ENCODE measurements at regions not wholly inside any gene's neighbourhood (a gene's known extent, or its start where the extent isn't known, plus 50 kb on each side); places are given as distances from the start of the nearest gene placed in this dataset.

DNA sequence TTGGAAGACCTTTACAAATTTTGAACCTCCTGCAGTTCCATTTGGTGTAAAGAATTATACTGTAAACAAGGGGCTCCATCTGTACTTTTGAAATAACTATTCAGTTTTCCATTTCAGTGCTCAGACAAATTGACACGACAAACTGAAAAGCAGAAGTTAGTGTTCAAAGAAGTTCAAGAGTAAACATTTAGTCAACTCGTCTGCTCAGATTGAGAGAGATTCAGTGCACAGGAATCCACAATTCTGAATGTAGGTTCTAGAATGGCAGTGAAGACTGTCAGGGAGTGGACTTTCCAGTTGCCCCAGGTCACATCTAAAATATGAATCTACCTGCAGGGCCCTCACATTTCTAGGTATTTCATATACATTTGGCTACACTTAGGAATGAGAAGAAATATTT lies 322.3 kb upstream of the TCF4 start:
- Mint-ChIP-seq H3K36me3 (ENCODE audit: low read depth) (peaks cover 8% of the 10 kb centered on the region), H3K27ac (ENCODE audit: unreplicated experiment) (no peak overlapping the region), H3K27me3 (ENCODE audit: low read depth) (no peaks in the 10 kb centered on the region), H3K4me3 (no peak overlapping the region), H3K4me1 (peaks cover 25% of the 10 kb centered on the region), H3K9me3 (peaks cover 6% of the 10 kb centered on the region)
- TF ChIP-seq, protein P1, sequence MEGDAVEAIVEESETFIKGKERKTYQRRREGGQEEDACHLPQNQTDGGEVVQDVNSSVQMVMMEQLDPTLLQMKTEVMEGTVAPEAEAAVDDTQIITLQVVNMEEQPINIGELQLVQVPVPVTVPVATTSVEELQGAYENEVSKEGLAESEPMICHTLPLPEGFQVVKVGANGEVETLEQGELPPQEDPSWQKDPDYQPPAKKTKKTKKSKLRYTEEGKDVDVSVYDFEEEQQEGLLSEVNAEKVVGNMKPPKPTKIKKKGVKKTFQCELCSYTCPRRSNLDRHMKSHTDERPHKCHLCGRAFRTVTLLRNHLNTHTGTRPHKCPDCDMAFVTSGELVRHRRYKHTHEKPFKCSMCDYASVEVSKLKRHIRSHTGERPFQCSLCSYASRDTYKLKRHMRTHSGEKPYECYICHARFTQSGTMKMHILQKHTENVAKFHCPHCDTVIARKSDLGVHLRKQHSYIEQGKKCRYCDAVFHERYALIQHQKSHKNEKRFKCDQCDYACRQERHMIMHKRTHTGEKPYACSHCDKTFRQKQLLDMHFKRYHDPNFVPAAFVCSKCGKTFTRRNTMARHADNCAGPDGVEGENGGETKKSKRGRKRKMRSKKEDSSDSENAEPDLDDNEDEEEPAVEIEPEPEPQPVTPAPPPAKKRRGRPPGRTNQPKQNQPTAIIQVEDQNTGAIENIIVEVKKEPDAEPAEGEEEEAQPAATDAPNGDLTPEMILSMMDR (conservative IDR thresholded peaks at IDR 0.05), result no peak
- DNase-seq (ENCODE audit: low read depth, low spot score), result no peak

DNA sequence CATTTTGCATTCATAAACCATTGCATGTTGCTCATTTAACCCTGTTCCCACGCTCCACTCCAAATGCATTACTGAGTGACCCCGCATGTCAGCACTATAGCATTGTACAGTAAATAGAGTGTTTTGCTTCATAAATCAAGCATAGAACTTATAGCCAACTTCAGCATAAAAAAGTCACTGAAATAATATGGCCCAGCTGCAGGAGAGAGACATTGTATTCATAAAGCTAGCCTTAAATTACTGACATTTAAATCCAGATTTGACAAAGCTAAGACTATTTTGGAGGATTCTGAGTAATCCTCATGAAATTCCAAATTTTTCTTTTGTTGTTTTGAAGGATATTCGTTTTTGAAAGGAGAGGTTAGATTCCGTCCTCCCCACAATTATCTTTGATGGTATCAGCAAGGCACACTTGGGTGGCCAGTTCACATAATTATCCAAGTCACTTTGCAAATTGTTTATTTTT lies 320.9 kb upstream of the TCF4 start:
- Mint-ChIP-seq H3K27me3 (ENCODE audit: low read depth) (no peaks in the 10 kb centered on the region), H3K4me3 (no peak overlapping the region), H3K27ac (ENCODE audit: unreplicated experiment) (no peak overlapping the region), H3K9me3 (no peaks in the 10 kb centered on the region), H3K36me3 (ENCODE audit: low read depth) (peaks cover 4% of the 10 kb centered on the region), H3K4me1 (peaks cover 25% of the 10 kb centered on the region)
- TF ChIP-seq, protein P1 (conservative IDR thresholded peaks at IDR 0.05), result no peak
- DNase-seq (ENCODE audit: low read depth, low spot score), result no peak

DNA sequence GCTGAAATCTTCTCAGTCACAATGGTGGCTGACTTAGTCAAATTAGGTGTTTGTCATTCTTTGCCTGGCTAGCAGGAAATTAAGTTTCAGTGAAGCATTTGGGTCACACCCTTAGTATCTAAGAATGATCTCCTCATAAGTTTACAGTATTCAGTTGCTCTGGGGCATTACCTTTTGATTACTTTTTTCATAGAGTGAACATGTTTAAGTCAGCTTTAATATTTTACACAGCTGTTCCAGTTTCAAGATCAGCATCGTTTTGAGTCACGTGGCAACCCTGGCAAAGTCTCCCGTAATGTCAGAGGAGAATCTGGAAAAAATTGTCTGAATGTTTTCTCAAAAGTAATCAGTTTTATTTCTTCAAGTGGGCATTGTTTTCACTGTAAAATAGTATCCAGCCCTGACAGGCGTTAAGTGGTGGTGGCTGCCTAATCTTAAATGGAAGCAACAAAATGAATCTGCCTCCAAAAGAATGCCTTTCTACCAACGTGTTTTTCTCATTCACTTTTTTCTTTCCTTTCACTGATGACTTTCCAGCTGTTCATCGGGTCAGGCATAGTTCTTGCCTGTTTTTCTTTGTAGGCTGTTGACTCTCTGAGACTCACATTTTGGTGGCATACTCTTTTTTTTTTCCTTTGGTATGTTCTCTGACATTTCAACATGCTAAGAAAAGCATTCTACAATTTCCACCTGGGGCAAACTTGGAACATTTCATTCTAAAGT lies 319.6 kb upstream of the TCF4 start:
- DNase-seq (ENCODE audit: low read depth, low spot score), result no peak
- no peak overlapping the region for H3K27ac Mint-ChIP-seq (ENCODE audit: unreplicated experiment)
- no peaks in the 10 kb centered on the region for H3K27me3 Mint-ChIP-seq (ENCODE audit: low read depth)
- H3K4me1 Mint-ChIP-seq, result peaks cover 22% of the 10 kb centered on the region
- H3K9me3 Mint-ChIP-seq, result no peaks in the 10 kb centered on the region
- peaks cover 4% of the 10 kb centered on the region for H3K36me3 Mint-ChIP-seq (ENCODE audit: low read depth)
- TF ChIP-seq, protein P1 (conservative IDR thresholded peaks at IDR 0.05), result no peak
- no peak overlapping the region for H3K4me3 Mint-ChIP-seq

DNA sequence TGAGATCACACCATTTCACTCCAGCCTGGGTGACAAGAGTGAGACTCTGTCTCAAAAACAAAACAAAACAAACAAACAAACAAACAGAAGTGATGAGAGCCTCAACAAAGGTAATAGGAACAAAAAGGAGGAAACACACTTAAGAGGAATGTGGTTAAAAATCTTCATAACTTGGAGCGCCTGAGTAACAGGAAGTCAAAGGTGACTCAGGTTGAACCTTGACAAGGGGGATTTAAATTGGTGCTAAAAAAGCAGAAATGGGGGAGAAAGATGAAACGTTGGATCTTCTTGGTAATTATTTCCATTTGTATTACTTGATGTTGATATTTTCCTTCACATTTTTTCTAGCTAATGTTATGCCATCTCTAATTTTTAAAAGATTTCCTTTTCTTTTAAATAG lies 318.5 kb upstream of the TCF4 start:
- Mint-ChIP-seq H3K4me1 (peaks cover 19% of the 10 kb centered on the region), H3K9me3 (no peaks in the 10 kb centered on the region), H3K36me3 (ENCODE audit: low read depth) (peaks cover 4% of the 10 kb centered on the region), H3K27me3 (ENCODE audit: low read depth) (no peaks in the 10 kb centered on the region), H3K4me3 (no peak overlapping the region), H3K27ac (ENCODE audit: unreplicated experiment) (no peak overlapping the region)
- no peak for DNase-seq (ENCODE audit: low read depth, low spot score)
- TF ChIP-seq, protein P1 (conservative IDR thresholded peaks at IDR 0.05), result no peak

DNA sequence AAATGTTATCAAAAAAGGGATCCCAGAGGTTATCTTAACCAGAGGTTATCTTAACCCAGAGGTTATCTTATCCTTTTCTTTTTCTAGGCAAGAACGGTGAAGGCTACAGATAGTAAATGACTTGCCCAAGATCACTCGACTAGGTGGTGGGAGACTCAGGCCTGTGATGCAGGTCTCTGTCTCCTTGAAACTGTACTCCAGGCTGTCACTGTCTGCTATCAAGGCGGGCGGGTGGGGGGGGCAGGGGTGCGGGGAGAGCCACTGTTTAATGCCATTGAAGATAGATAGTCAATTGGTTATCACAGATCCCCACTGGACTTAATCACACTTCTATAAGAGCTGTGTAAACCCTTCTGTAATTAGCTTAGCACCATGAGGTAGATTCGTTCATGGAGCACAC lies 315.9 kb upstream of the TCF4 start:
- H3K27me3 Mint-ChIP-seq (ENCODE audit: low read depth), result no peaks in the 10 kb centered on the region
- no peak overlapping the region for H3K27ac Mint-ChIP-seq (ENCODE audit: unreplicated experiment)
- H3K4me1 Mint-ChIP-seq, result peaks cover 17% of the 10 kb centered on the region
- no peaks in the 10 kb centered on the region for H3K9me3 Mint-ChIP-seq
- peaks cover 4% of the 10 kb centered on the region for H3K36me3 Mint-ChIP-seq (ENCODE audit: low read depth)
- TF ChIP-seq, protein P1 (conservative IDR thresholded peaks at IDR 0.05), result no peak
- no peak for DNase-seq (ENCODE audit: low read depth, low spot score)
- no peak overlapping the region for H3K4me3 Mint-ChIP-seq
